ENCODE measurements at regions not wholly inside any gene's neighbourhood (a gene's known extent, or its start where the extent isn't known, plus 50 kb on each side); places are given as distances from the start of the nearest gene placed in this dataset.
"Not testable (repeated sequence)": the region's sequence is repeated elsewhere in the genome, so short reads cannot be mapped to it uniquely, and the experiment has no call there.

GRCh38 chr18:1760901-1761300 lies 810.4 kb downstream of the METTL4 start:
- TF ChIP-seq CTCF (IDR thresholded peaks at IDR 0.05; ENCODE audit: low read depth, low read length): no peak
- no peak overlapping the region for H3K4me3 ChIP-seq (ENCODE audit: low read depth, low read length)

GRCh38 chr18:1774261-1774660 lies 797.0 kb downstream of the METTL4 start:
- H3K4me3 ChIP-seq (ENCODE audit: low read depth, low read length): no peak overlapping the region
- no peak for TF ChIP-seq CTCF (IDR thresholded peaks at IDR 0.05; ENCODE audit: low read depth, low read length)

- H3K4me3 ChIP-seq (ENCODE audit: low read depth, low read length): no peak overlapping the region
- no peak for TF ChIP-seq CTCF (IDR thresholded peaks at IDR 0.05; ENCODE audit: low read depth, low read length)
Measured at GRCh38 chr18:1777843-1778242, 793.5 kb downstream of the METTL4 start.

- no peak for TF ChIP-seq CTCF (IDR thresholded peaks at IDR 0.05; ENCODE audit: low read depth, low read length)
- H3K4me3 ChIP-seq (ENCODE audit: low read depth, low read length): no peak overlapping the region
Measured at GRCh38 chr18:1778496-1779178, 792.7 kb downstream of the METTL4 start.

- no peak for TF ChIP-seq CTCF (IDR thresholded peaks at IDR 0.05; ENCODE audit: low read depth, low read length)
- H3K4me3 ChIP-seq (ENCODE audit: low read depth, low read length): no peak overlapping the region
Measured at GRCh38 chr18:1779587-1779986, 791.7 kb downstream of the METTL4 start.

- no peak overlapping the region for H3K4me3 ChIP-seq (ENCODE audit: low read depth, low read length)
Measured at GRCh38 chr18:1784113-1784512, 787.2 kb downstream of the METTL4 start.

GRCh38 chr18:1785980-1786379 lies 785.3 kb downstream of the METTL4 start:
- not testable (repeated sequence) for H3K4me3 ChIP-seq (ENCODE audit: low read depth, low read length)

More at GRCh38 chr18:1784113-1784512, 787.2 kb downstream of the METTL4 start:
- TF ChIP-seq CTCF (IDR thresholded peaks at IDR 0.05; ENCODE audit: low read depth, low read length): no peak

- TF ChIP-seq CTCF (IDR thresholded peaks at IDR 0.05; ENCODE audit: low read depth, low read length): no peak
- H3K4me3 ChIP-seq (ENCODE audit: low read depth, low read length): no peak overlapping the region
Measured at GRCh38 chr18:1796636-1797035, 774.7 kb downstream of the METTL4 start.

Measured in WI38 (cell line).